AG04449 (cell line): ENCODE measurements at regions not wholly inside any gene's neighbourhood (a gene's known extent, or its start where the extent isn't known, plus 50 kb on each side); places are given as distances from the start of the nearest gene placed in this dataset.

Experiments
- CTCF ChIA-PET: fragments of 350-600 bp; formaldehyde crosslinking; extraction: SDS; loops from one replicate; lab custom pipeline; 2021; ENCODE audit warnings: antibody characterized with exemption; lab: Yijun Ruan, JAX
- POLR2A ChIA-PET: fragments of 400-600, 350-600 bp; formaldehyde crosslinking; extraction: SDS; loops from one replicate; lab custom pipeline; 2020; ENCODE audit warnings: antibody characterized with exemption, inconsistent platforms; lab: Yijun Ruan, JAX
- DNase-seq: peaks from one replicate; pipeline ENCODE4 v3.0.0-alpha.2; 2010; ENCODE audit warnings: low read depth, low spot score
- H3K4me3 ChIP-seq: 2 replicates; pipeline ENCODE4 v1.5.1; 2011; ENCODE audit warnings: low read depth, mild to moderate bottlenecking, control low read depth, low read length
- TF ChIP-seq, protein P1 (sequence below): IDR thresholded peaks from one replicate; pipeline ENCODE4 v1.5.1; 2011; ENCODE audit warnings: mild to moderate bottlenecking, moderate library complexity, low read length, control low read depth, inconsistent platforms; ENCODE audit not compliant: insufficient read depth; ENCODE audit errors: missing control alignments

DNA sequence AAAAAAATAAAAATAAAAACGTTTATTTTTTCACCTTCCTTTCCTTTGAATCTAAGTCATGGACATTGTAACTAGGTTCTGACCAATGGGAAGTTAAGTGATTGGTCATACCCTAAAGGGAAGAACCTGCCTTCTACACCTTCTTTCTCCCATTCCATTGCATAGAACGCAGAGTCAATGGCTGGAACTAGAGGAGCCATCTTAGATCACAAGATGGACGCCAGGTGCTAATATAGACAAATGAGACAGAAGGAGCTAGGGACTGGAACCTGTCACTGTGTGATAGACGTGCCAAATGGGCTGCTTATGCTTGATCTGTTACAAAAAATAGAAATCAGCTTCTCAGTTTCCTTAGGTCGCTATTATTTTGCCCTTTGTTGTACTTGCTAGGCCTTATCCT, 606.6 kb downstream of the MED13L start:
- ChIA-PET POLR2A (no interaction called here), CTCF (no interaction called here)
- H3K4me3 ChIP-seq = no peak overlapping the region
- TF ChIP-seq, protein P1, sequence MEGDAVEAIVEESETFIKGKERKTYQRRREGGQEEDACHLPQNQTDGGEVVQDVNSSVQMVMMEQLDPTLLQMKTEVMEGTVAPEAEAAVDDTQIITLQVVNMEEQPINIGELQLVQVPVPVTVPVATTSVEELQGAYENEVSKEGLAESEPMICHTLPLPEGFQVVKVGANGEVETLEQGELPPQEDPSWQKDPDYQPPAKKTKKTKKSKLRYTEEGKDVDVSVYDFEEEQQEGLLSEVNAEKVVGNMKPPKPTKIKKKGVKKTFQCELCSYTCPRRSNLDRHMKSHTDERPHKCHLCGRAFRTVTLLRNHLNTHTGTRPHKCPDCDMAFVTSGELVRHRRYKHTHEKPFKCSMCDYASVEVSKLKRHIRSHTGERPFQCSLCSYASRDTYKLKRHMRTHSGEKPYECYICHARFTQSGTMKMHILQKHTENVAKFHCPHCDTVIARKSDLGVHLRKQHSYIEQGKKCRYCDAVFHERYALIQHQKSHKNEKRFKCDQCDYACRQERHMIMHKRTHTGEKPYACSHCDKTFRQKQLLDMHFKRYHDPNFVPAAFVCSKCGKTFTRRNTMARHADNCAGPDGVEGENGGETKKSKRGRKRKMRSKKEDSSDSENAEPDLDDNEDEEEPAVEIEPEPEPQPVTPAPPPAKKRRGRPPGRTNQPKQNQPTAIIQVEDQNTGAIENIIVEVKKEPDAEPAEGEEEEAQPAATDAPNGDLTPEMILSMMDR = no peak
- DNase-seq = no peak

DNA sequence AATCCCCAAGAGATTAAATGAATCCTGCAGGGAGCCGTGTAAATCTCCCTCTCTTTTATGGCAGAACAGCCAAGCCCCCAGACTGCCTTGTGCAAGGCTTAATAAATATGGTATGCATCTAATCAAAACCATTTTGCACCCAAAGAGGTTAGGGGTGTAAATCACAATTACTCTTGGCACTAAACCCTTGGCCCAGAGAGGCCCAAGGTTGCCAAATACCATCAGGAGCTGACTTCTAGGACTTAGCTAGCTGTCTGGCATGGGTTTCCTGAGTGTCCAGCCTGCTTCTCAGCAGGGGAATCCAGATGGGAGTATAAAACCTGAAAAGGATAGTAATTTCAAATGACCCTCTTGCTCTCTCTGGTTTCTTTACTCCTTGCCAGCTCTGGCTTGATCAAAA, 610.4 kb downstream of the MED13L start:
- H3K4me3 ChIP-seq = no peak overlapping the region
- TF ChIP-seq, protein P1 = no peak
- CTCF ChIA-PET = no interaction called here
- DNase-seq = no peak
- POLR2A ChIA-PET = no interaction called here

DNA sequence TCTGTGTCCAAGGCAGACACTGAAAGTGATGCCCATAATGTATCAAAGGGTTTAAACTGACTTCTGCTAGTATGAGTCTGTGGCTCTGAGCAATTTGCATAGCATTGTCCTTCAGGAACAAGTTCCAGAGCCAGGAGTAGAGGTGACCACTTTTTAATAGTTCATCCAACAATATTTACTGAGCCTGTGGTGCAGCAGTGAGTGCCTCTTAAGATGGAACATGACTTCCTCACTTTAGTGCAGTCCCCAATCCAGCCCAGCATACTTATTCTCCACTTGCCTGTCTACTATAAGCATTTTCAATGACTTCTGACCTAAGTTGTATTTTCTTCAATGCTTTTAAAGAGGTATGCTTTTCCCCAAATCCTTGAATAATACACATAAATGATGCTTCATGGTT, 611.3 kb downstream of the MED13L start:
- POLR2A ChIA-PET = no interaction called here
- no peak overlapping the region for H3K4me3 ChIP-seq
- CTCF ChIA-PET = no interaction called here
- no peak for DNase-seq
- TF ChIP-seq, protein P1 = no peak

DNA sequence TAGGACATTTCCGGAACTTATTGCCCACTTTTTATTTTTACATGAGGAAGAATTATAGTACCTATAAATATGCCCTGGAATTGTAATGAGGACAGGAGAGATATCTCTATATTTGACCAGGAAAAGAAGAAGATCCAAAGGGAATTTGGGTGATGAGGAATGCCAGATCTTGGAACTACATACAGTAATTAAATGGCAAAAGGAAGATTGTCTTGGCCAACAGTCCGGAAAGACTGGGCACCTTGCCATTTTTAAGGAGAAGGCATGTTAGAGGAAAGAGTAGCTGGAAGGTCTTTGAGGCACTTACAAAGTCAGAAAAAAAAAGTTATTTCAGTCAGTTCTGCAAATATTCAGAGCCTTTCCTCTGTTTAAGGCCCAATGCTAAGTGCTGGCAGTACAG, 616.4 kb downstream of the MED13L start:
- TF ChIP-seq, protein P1 = no peak
- no peak for DNase-seq
- no peak overlapping the region for H3K4me3 ChIP-seq
- POLR2A ChIA-PET = no interaction called here
- CTCF ChIA-PET = no interaction called here

DNA sequence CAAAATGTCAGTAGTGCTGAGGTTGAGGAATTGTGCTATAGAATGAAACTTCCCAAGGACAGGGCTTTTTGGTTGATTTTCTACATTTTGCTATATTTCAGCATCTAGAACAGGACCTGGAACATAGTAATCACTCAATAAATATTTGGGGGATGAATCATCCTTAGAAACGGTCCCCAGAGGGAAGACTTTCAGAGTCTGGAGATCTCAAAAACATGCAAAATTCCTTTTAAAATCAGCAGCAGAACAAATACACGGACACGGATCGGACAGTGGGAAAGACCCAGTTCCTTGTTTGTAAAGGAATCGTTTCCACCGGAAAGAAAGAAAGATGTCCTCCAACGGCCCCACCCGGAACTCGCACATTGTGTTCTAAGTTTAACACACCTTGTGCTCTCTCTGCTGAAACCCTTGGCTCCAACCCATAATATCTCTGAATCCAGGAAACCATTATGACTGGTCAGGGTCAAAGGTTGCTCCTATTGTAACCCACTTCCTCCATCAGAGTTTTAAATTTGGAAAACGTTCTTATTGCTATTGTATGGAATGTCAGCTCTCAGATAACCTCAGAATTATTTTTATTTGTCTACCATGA, 617.2 kb downstream of the MED13L start:
- ChIA-PET CTCF (no interaction called here), POLR2A (no interaction called here)
- no peak overlapping the region for H3K4me3 ChIP-seq
- TF ChIP-seq, protein P1 = no peak
- DNase-seq = no peak

- no peak for DNase-seq
- TF ChIP-seq, protein P1 = no peak
- POLR2A ChIA-PET = no interaction called here
- CTCF ChIA-PET = interaction anchor here (1.4 kb wide), 1 partner anchor 94 kb away, joined by 6 read pairs; no protein-coding TSS in a partner anchor
- no peak overlapping the region for H3K4me3 ChIP-seq
These were observed 618.1 kb downstream of the MED13L start for GRCh38 chr12:115659422-115659821.
